Spleen (tissue), 7 donors: ENCODE measurements at regions not wholly inside any gene's neighbourhood (a gene's known extent, or its start where the extent isn't known, plus 50 kb on each side); places are given as distances from the start of the nearest gene placed in this dataset.

ENCODE experiments used
- POLR2A ChIP-seq, 3 donors: fragments of 450-650 bp; IDR thresholded peaks; one replicate each; pipeline ENCODE4 v1.5.1; 2017; ENCODE audit warnings: antibody characterized with exemption in 3 of 3, mild to moderate bottlenecking in 1 of 3
- TF ChIP-seq, protein P1 (sequence below), 11 experiments: fragments of 200-600 bp in 7 of 11; fragments of 450-650 bp in 4 of 11; sonication (generic) in 4 of 11; IDR thresholded peaks in 8 of 11; conservative IDR thresholded peaks in 3 of 11; 1 replicate in 7 of 11; 2 replicates in 4 of 11; pipeline versions ENCODE4 v1.4.0 to v1.8.0; 2016 to 2021; ENCODE audit warnings: antibody characterized with exemption in 11 of 11, inconsistent platforms in 4 of 11, mild to moderate bottlenecking in 1 of 11
- donor health status: DM: no; HTN: no; CAD: no; lungs with moderate emphysema.
- donor health status: DM: no; HTN: no; CAD: no.
- donor health status: DM: no; HTN: no; CAD: no.

DNA sequence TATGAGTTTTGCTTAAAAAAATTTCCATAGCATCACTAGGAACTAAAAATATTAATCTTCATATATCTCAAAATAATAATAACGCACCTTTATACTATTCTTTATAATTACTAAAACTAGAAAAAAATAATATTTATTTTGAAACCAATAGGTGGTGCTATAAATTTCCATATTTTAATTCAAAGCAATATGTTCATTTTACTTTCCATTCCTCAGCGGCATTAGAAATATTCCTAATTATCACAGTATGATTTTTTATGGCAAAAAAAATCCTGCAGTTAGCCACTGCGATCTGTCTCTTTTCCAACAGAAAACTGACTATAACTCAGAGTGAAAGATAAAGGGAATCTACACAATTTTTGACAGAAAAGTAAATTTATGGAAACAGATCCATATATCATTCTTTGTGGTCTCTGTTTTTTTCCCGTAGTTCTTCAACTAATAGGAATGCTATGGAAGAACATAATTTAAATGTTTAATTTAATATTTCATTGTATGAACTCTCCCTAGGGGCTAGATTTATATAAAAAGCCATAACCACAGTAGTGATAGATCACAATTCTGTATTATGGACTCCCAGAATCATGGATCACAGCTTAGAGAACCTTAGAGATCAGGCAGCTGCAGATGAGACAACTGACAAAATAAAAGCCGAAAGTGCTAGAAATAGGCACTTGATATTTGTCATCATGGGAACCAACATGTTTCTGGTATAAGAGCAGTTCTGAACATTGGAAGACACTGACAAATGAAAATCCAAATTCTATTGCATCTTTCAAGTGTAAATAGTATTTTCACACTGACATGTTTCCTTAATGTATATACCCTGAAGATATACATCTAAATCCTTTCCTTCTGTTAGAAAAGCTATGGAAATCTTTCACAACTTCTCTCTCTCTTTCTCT is 167.7 kb upstream of the MPDZ start:
- TF ChIP-seq POLR2A (IDR thresholded peaks at IDR 0.05): no peak
- TF ChIP-seq, protein P1, sequence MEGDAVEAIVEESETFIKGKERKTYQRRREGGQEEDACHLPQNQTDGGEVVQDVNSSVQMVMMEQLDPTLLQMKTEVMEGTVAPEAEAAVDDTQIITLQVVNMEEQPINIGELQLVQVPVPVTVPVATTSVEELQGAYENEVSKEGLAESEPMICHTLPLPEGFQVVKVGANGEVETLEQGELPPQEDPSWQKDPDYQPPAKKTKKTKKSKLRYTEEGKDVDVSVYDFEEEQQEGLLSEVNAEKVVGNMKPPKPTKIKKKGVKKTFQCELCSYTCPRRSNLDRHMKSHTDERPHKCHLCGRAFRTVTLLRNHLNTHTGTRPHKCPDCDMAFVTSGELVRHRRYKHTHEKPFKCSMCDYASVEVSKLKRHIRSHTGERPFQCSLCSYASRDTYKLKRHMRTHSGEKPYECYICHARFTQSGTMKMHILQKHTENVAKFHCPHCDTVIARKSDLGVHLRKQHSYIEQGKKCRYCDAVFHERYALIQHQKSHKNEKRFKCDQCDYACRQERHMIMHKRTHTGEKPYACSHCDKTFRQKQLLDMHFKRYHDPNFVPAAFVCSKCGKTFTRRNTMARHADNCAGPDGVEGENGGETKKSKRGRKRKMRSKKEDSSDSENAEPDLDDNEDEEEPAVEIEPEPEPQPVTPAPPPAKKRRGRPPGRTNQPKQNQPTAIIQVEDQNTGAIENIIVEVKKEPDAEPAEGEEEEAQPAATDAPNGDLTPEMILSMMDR (IDR thresholded peaks at IDR 0.05 in 8 of 11, conservative IDR thresholded peaks at IDR 0.05 in 3 of 11): peak in 1 of 11 experiments; percentile 10
